SKM-1 treated with dmso at 0.1 percent for 144 hours (cell line): ENCODE measurements at regions not wholly inside any gene's neighbourhood (a gene's known extent, or its start where the extent isn't known, plus 50 kb on each side); places are given as distances from the start of the nearest gene placed in this dataset.
"Not testable (repeated sequence)": the region's sequence is repeated elsewhere in the genome, so short reads cannot be mapped to it uniquely, and the experiment has no call there.

Source experiments
- DNase-seq: peaks from one replicate; lab custom pipeline; 2025; ENCODE audit not compliant: unreplicated experiment; lab: John Stamatoyannopoulos, UW

DNA sequence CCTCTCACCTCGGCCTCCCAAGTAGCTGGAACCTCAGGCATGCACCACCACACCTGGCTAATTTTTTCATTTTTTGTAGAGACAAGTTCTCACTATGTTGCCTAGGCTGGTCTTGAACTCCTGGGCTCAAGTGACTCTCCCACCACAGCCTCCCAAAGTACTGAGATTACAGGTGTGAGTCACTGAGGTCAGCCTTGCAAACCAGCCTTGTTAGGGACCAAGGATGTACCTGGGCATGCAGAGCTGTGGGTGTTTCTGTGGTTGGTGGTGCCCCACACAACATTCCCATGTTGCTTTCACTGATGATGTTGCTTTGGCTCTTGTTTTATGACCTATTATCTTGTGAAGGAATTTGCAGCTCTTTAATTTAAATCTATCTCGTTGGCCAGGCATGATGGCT, 54.8 kb downstream of the OTUD1 start:
- DNase-seq: no peak

GRCh38 chr10:23496727-23497126, 57.9 kb downstream of the OTUD1 start:
- DNase-seq: no peak

DNA sequence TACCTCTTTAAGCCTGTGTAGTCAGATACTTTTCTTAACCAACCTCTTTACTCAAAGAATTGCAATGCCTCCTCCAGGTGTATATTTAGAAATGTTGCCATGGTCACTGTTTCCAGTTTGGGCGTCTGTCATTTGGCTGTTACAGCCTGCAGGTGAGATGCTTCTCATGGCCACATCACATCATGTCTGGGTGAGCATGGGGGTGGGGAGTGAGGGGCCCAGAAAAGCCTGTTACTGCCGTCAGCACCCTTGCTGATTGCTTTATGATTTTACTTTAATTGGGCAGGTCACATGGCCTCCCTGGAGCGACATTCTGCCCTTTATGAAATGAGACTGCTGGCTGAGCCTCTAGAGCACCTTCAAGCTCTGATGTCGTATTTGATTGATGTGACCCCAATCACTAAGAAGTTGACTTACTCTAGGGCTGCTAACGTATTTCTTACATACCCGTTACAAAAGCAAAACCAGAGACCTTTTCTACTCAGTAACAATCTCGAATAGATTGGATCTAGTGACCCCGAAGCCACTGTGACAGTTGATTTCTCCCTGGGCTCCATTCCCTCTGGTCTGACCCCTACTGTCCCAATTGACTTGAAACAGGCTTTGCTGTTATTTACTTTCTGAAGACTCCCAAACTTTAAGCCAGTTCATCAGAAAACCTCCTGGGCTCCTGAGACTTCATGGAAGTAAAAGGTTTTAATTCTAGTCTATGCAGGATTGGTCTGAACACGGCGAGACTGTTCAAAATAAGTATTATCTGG, 60.7 kb downstream of the OTUD1 start:
- DNase-seq: no peak

DNA sequence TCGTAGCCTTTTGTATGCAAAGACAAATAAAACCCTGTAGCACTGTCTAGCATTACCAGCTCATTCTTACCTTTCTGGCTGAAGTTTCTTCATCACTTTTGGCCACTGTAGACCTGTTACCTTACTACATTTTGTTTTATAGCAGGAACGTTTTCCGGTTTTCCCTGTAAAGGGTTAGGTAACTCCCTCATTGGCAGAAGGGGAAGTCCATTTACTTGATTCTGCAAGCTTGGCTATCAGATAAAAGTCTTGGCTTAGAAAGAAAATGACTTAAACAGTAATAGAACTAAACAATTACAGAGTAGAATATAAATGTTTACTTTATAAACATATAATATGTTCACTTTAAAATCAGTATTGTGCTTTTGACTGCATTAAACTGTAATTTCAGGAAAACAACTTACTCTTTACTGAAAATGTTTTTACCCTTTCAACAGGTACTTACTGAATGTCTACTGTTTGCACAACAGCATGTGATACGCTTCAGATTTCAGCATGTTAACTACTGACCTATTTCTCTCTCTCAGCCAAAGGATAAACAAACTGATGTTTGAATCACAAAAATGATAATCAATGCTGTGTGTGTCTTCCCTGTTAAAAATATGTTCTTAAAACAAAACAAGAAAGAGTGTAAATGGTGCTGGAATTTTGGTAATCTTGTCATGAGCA, 67.1 kb downstream of the OTUD1 start:
- DNase-seq: no peak

DNA sequence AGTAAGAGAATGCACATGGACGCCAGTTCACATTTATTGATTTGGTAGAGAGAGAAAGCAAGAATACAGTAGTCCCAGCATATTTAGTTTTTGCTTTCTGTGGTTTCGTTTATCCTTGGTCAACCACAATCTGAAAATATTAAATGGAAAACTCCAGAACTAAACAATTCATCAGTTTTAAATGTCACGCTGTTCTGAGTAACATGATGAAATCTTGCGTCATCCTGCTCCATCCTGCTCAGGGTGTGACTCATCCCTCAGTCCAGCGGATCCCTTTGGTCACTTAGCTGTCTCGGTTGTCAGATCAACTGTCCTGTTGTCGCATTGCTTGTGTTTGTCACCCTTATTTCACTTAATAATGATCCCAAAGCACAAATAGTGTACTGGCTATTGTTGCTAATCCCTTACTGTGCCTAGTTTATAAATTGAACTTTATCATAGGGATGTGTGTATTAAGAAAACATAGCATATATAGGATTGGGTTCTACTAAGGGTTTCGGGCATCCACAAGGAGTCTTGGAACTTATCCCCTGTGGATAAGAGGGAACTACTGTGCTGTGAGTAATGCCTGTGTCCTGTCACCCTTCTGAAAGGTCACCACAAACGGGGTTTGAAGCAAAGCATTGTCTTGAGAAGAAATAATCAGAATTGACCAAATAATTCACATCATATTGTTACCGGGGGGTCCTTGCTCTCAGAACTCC, 73.6 kb downstream of the OTUD1 start:
- DNase-seq: no peak

GRCh38 chr10:23513621-23514020, 74.7 kb downstream of the OTUD1 start:
- DNase-seq: not testable (repeated sequence)

DNA sequence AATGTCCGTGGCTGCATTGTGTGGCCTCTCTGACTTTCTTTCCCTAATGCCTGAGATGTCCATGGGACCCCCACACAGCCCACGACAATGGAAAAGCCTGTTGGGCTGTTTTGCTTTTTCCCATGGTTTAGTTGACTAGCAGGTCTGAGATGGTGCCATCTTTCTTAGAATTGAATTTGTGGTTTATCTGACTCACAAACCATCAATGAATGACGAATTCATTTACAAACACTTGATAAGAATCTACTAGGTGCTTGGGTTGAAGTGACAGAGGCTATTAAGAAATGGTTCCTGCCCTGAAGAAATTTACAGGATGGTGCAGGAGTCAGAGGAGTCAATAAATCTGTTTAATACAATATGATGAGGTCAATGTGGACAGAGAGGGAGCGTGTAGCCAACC, 75.4 kb downstream of the OTUD1 start:
- no peak for DNase-seq

- DNase-seq: no peak
Observed at GRCh38 chr10:23516530-23516929, 77.7 kb downstream of the OTUD1 start.

- no peak for DNase-seq
Observed at GRCh38 chr10:23517155-23517554, 78.3 kb downstream of the OTUD1 start.

DNA sequence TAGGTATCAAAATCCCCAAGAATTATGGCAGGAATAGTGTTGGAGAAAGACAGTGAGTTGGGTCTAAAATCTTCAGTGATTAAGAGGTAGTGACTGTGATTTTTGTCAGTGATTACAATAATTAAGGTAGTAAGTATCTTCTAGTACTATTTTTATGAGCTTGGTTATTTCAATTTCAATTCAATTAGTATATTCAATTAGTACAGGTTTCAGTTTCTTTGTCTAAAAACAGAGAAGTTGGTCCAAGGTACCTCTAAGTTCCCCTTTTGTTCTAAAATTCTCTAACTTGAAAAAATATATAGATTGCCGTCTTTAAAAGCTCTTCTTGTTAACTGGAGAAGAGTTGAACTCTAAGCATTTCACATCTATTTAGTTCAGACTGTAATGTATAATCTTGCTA, 82.9 kb downstream of the OTUD1 start:
- DNase-seq: no peak

GRCh38 chr10:23522345-23522744, 83.5 kb downstream of the OTUD1 start:
- DNase-seq: no peak

DNA sequence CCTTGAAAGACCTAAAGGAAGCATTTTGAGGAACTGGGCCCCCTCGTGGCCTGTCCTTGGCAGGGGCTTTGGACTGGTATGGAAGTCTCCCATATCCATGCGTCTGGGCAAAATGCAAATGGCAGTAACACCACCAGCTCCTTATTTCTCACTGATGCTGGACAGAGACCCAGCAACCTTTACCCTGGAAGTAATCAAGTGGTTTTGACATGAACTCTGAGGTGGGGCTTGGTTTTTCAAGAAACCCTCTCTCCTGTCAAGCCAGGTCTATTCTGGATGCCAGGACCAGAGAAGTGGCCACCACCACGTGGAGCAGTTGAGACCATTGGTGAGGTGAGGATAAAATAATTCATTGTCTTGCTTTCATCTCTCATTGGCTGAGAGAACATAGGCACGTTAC, 84.4 kb downstream of the OTUD1 start:
- DNase-seq: no peak

DNA sequence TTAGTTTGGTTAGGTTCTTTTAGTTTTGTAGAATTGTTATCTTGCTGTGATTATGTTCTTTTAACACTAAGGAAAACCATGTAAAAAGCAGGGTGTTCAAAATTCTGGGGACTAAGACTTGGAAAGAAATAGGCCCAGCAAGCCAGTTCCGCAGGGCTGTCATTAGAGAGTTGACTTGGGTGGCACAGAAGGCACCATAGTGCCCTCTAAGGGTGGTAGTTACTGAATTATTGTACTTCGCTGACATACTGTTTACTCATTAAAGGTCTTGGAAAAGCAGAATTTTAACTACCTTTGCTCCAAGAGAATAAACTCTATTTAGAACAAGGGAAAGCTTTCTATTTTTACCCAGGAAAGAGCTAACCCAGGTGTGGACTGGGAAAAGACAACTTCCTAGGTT, 86.5 kb downstream of the OTUD1 start:
- no peak for DNase-seq

GRCh38 chr10:23528419-23528818, 89.5 kb downstream of the OTUD1 start:
- DNase-seq: no peak

- no peak for DNase-seq
Observed at GRCh38 chr10:23529625-23530024, 90.8 kb downstream of the OTUD1 start.

DNA sequence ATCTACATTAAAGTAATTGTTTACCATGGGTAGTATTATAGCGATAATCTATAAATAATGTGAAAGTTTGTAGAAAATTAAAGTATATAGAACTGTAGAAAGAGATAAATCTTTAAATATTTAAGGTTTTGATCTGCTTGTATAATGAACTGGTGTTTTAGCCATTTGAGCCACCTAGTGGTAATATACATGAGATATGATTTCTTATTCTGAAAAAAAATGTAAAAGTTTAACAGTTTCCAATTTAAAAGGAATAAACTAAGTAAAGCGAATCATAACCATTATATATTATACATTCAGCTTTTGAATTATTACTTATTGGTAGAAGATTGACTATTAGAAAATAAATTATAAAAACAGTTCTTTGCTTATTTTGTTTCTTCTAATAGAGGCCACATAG, 91.2 kb downstream of the OTUD1 start:
- no peak for DNase-seq

GRCh38 chr10:23533212-23533611, 94.3 kb downstream of the OTUD1 start:
- no peak for DNase-seq

GRCh38 chr10:23534326-23534725, 95.5 kb downstream of the OTUD1 start:
- DNase-seq: no peak

DNA sequence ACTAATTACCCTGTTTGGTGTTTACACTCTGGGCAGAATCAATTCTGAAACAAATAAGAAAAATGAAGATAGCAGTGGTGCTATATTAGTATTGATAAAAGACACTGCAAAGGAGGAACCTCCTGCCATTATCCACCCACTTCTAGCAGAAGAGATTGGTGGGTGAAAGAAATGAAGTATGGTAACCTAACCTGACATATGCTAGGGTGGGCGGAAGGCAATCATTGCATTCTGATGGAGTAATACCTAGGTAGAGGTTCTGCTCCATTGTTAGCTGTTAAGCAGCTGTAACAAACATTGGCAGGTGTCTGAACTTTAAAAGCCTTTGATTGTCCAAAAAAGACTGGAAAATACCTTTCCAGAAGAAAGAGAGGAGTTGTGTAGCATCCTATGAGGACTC, 95.9 kb downstream of the OTUD1 start:
- DNase-seq: no peak

GRCh38 chr10:23535381-23535780, 96.5 kb downstream of the OTUD1 start:
- DNase-seq: no peak

GRCh38 chr10:23538968-23539367, 100.1 kb downstream of the OTUD1 start:
- no peak for DNase-seq

- peak; percentile 74 for DNase-seq
Observed at GRCh38 chr10:23540401-23541030, 101.6 kb downstream of the OTUD1 start.
